H9 (cell line): ENCODE measurements at regions not wholly inside any gene's neighbourhood (a gene's known extent, or its start where the extent isn't known, plus 50 kb on each side); places are given as distances from the start of the nearest gene placed in this dataset.

Source experiments
- DNase-seq: peaks from one replicate; pipeline ENCODE4 v3.0.0-alpha.2; 2017
- H2AFZ ChIP-seq: one replicate; pipeline ENCODE4 v1.6.1; 2013; ENCODE audit warnings: mild to moderate bottlenecking, low read length, control low read depth, moderate library complexity
- H2AK5ac ChIP-seq: 2 replicates; pipeline ENCODE4 v1.6.1; 2013; ENCODE audit warnings: low read length, control low read depth, mixed read lengths; ENCODE audit not compliant: insufficient read length
- H2BK120ac ChIP-seq: one replicate; pipeline ENCODE4 v1.6.1; 2013; ENCODE audit warnings: low read depth, mild to moderate bottlenecking, low read length, control low read depth, inconsistent platforms; ENCODE audit not compliant: poor library complexity, severe bottlenecking
- H2BK12ac ChIP-seq: 2 replicates; pipeline ENCODE4 v1.6.1; 2013; ENCODE audit warnings: low read length, control low read depth, mixed read lengths, low read depth; ENCODE audit not compliant: insufficient read length
- H2BK15ac ChIP-seq: 2 replicates; pipeline ENCODE4 v1.6.1; 2013; ENCODE audit warnings: low read depth, low read length, control low read depth
- H2BK20ac ChIP-seq: one replicate; pipeline ENCODE4 v1.6.1; 2013; ENCODE audit warnings: low read depth, mild to moderate bottlenecking, low read length, control low read depth, inconsistent platforms; ENCODE audit not compliant: poor library complexity, severe bottlenecking
- H2BK5ac ChIP-seq: 2 replicates; pipeline ENCODE4 v1.6.1; 2013; ENCODE audit warnings: low read length, control low read depth, mixed read lengths; ENCODE audit not compliant: insufficient read length
- H3K14ac ChIP-seq: 2 replicates; pipeline ENCODE4 v1.6.1; 2013; ENCODE audit warnings: low read length, control low read depth; ENCODE audit not compliant: insufficient read depth
- H3K18ac ChIP-seq: 2 replicates; pipeline ENCODE4 v1.6.1; 2013; ENCODE audit warnings: low read depth, mild to moderate bottlenecking, mixed read lengths, low read length, control low read depth; ENCODE audit not compliant: insufficient read length
- H3K23ac ChIP-seq: 2 replicates; pipeline ENCODE4 v1.6.1; 2013; ENCODE audit warnings: low read length, control low read depth, mixed read lengths, low read depth; ENCODE audit not compliant: insufficient read length
- H3K23me2 ChIP-seq: 2 replicates; pipeline ENCODE4 v1.6.1; 2013; ENCODE audit warnings: low read depth, mild to moderate bottlenecking, mixed read lengths, low read length, control low read depth; ENCODE audit not compliant: insufficient read length, poor library complexity, severe bottlenecking
- H3K27ac ChIP-seq: 2 replicates; pipeline ENCODE4 v1.5.1; 2013; ENCODE audit warnings: low read length, control low read depth, mixed read lengths, low read depth; ENCODE audit not compliant: insufficient read length
- H3K27me3 ChIP-seq: 2 replicates; pipeline ENCODE4 v1.6.1; 2013; ENCODE audit warnings: low read length, control low read depth, inconsistent platforms; ENCODE audit not compliant: insufficient read depth
- H3K4ac ChIP-seq: 2 replicates; pipeline ENCODE4 v1.6.1; 2013; ENCODE audit warnings: low read depth, mild to moderate bottlenecking, control low read depth, inconsistent platforms, low read length, moderate library complexity
- H3K4me1 ChIP-seq: 2 replicates; pipeline ENCODE4 v1.6.1; 2013; ENCODE audit warnings: low read length, control low read depth, inconsistent platforms; ENCODE audit not compliant: insufficient read depth
- H3K4me2 ChIP-seq: 2 replicates; pipeline ENCODE4 v1.6.1; 2013; ENCODE audit warnings: low read length, control low read depth, mixed read lengths; ENCODE audit not compliant: insufficient read length, insufficient read depth
- H3K56ac ChIP-seq: 2 replicates; pipeline ENCODE4 v1.6.1; 2013; ENCODE audit warnings: low read depth, mild to moderate bottlenecking, mixed read lengths, low read length, control low read depth; ENCODE audit not compliant: insufficient read length
- H3K79me1 ChIP-seq: 2 replicates; pipeline ENCODE4 v1.6.1; 2013; ENCODE audit warnings: low read depth, mild to moderate bottlenecking, moderate library complexity, low read length, control low read depth, inconsistent platforms; ENCODE audit not compliant: insufficient read depth, poor library complexity, severe bottlenecking
- H3K79me2 ChIP-seq: 2 replicates; pipeline ENCODE4 v1.6.1; 2013; ENCODE audit warnings: low read length, control low read depth, inconsistent platforms; ENCODE audit not compliant: insufficient read depth
- H3K9ac ChIP-seq: 2 replicates; pipeline ENCODE4 v1.6.1; 2013; ENCODE audit warnings: low read length, control low read depth, mixed read lengths; ENCODE audit not compliant: insufficient read length; ENCODE audit errors: extremely low read depth
- H3K9me3 ChIP-seq: one replicate; pipeline ENCODE4 v1.6.1; 2013; ENCODE audit warnings: low read depth, low read length, inconsistent platforms; ENCODE audit not compliant: control insufficient read depth
- H3T11ph ChIP-seq: one replicate; pipeline ENCODE4 v1.6.1; 2013; ENCODE audit warnings: mild to moderate bottlenecking, low read length, control low read depth, inconsistent platforms
- H4K20me1 ChIP-seq: one replicate; pipeline ENCODE4 v1.6.1; 2013; ENCODE audit not compliant: control insufficient read depth, insufficient read length, insufficient read depth
- H4K5ac ChIP-seq: 2 replicates; pipeline ENCODE4 v1.6.1; 2013; ENCODE audit warnings: low read depth, mild to moderate bottlenecking, mixed read lengths, low read length, control low read depth; ENCODE audit not compliant: insufficient read length
- H4K8ac ChIP-seq: replicated peaks from 2 replicates; pipeline ENCODE4 v1.6.1; 2013; ENCODE audit warnings: low read length, control low read depth, mixed read lengths, low read depth; ENCODE audit not compliant: insufficient read length
- H4K91ac ChIP-seq: 2 replicates; pipeline ENCODE4 v1.6.1; 2013; ENCODE audit warnings: low read depth, mild to moderate bottlenecking, moderate library complexity, mixed read lengths, low read length, control low read depth; ENCODE audit not compliant: insufficient read length
- H3K27ac Mint-ChIP-seq, 3 experiments: 2 replicates in 2 of 3; 3 replicates in 1 of 3; pipeline ENCODE4 v1.8.0; 2020 to 2021; ENCODE audit warnings: mixed read lengths in 3 of 3, mild to moderate bottlenecking in 1 of 3, moderate library complexity in 1 of 3
- H3K27me3 Mint-ChIP-seq: 2 replicates; pipeline ENCODE4 v1.8.0; 2021; ENCODE audit warnings: low read depth, mild to moderate bottlenecking, moderate library complexity, mixed read lengths
- H3K36me3 Mint-ChIP-seq, 3 experiments: 2 replicates in 2 of 3; 3 replicates in 1 of 3; pipeline ENCODE4 v1.8.0; 2020 to 2021; ENCODE audit warnings: low read depth in 3 of 3, mixed read lengths in 3 of 3; ENCODE audit not compliant: insufficient read depth in 1 of 3
- H3K4me1 Mint-ChIP-seq, 2 experiments: 2 replicates each; pipeline ENCODE4 v1.8.0; 2020; ENCODE audit warnings: mixed read lengths in 2 of 2
- H3K4me3 Mint-ChIP-seq, 2 experiments: 2 replicates in 1 of 2; 3 replicates in 1 of 2; pipeline ENCODE4 v1.8.0; 2020 to 2021; ENCODE audit warnings: mild to moderate bottlenecking in 2 of 2, mixed read lengths in 2 of 2, moderate library complexity in 1 of 2
- H3K9me3 Mint-ChIP-seq, 2 experiments: 2 replicates in 1 of 2; 3 replicates in 1 of 2; pipeline ENCODE4 v1.8.0; 2020; ENCODE audit warnings: mild to moderate bottlenecking in 2 of 2, mixed read lengths in 2 of 2, moderate library complexity in 1 of 2
- CTCF ChIP-seq: fragments of 200-600 bp; sonication (generic); conservative IDR thresholded peaks from 3 replicates; pipeline ENCODE4 v1.8.0; 2021; ENCODE audit warnings: antibody characterized with exemption, mild to moderate bottlenecking
- WGBS: extraction: QIAGEN DNeasy Blood & Tissue Kit; methylation state at CpG from one replicate; pipeline ENCODE4 v1.1.7; 2013; ENCODE audit warnings: missing lambda C conversion rate, low lambda C conversion rate, mixed read lengths; ENCODE audit not compliant: insufficient read length; ENCODE audit errors: extremely low coverage; 5-methylcytosine and 5-hydroxymethylcytosine counted together

GRCh38 chr18:45498287-45498658 lies 117.0 kb upstream of the SLC14A2 start:
- Histone ChIP-seq H3K4me1 (no peaks in the 10 kb centered on the region), H3K9me3 (no peaks in the 10 kb centered on the region), H4K5ac (no peak overlapping the region), H3K18ac (no peak overlapping the region), H3K14ac (no peak overlapping the region; the same call in 1 of the 2 replicates), H3K9ac (no peak overlapping the region), H3K27me3 (no peaks in the 10 kb centered on the region), H3K4ac (no peak overlapping the region), H2BK20ac (no peak overlapping the region), H2AK5ac (no peak overlapping the region), H2BK5ac (no peak overlapping the region), H3K23me2 (no peaks in the 10 kb centered on the region), H3K27ac (no peak overlapping the region), H3K56ac (no peak overlapping the region), H3K4me2 (no peak overlapping the region), H2BK12ac (no peak overlapping the region), H2BK15ac (no peak overlapping the region), H2AFZ (no peak overlapping the region), H3K23ac (no peak overlapping the region), H4K8ac (no peak overlapping the region), H4K91ac (no peak overlapping the region), H4K20me1 (no peaks in the 10 kb centered on the region), H3K79me2 (no peaks in the 10 kb centered on the region), H3K79me1 (no peaks in the 10 kb centered on the region), H2BK120ac (no peak overlapping the region), H3T11ph (no peak overlapping the region)
- peaks cover 3 to 6% of the 10 kb centered on the region in 2 experiments; a peak in 3 of 4 replicates for H3K4me1 Mint-ChIP-seq
- no peaks in the 10 kb centered on the region for H3K36me3 Mint-ChIP-seq
- H3K27ac Mint-ChIP-seq: no peak overlapping the region
- no peak for TF ChIP-seq CTCF
- peaks cover 3% of the 10 kb centered on the region; the same call in 1 of the 2 replicates for H3K27me3 Mint-ChIP-seq
- no peak overlapping the region for H3K4me3 Mint-ChIP-seq
- WGBS: no CpG with 5 or more reads among the region's 4 CpGs
- H3K9me3 Mint-ChIP-seq: no peaks in the 10 kb centered on the region
- no peak for DNase-seq
